ENCODE measurements at regions not wholly inside any gene's neighbourhood (a gene's known extent, or its start where the extent isn't known, plus 50 kb on each side); places are given as distances from the start of the nearest gene placed in this dataset.

DNA sequence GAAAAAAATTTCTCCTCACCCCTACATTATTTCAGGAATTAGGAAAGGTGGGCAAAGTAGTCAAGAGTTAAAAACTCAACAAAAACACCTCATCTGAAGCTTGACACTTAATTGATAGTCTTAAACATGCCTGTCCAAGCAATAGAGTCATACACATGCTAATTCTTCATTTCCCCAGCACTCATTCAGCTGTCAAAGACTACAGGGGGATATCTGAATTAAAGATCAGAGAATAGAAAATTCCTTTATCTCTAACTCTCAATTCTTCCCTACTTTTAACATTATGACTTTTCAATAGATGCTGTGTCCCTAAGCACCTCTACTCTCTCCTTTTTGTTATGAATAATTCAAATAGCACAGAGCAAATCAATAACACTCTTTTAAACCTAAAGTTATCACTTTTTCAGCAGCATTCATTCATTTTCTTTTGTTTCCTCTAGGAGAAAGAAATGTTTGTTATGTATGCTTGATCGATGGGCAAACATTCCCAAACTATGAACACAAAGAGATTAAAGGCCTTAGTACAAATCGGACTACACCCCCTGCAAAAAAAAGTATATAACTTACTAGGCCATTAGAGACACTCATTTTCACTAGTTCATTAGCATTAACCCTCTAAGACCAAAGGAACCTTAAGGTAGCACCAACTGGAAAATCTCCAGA is 94.9 kb upstream of the SPTLC3 start:
- H3K27me3 ChIP-seq (ENCODE audit: insufficient read depth, low read length) = no peaks in the 10 kb centered on the region
- no peaks in the 10 kb centered on the region for H3K79me1 ChIP-seq (ENCODE audit: insufficient read depth, low read depth, low read length, poor library complexity, severe bottlenecking)
- no peak overlapping the region for H3K23ac ChIP-seq (ENCODE audit: insufficient read length, low read depth, low read length)
- WGBS (ENCODE audit: extremely low coverage, insufficient read length, low lambda C conversion rate) = no CpG with 5 or more reads among the region's 2 CpGs
- H4K91ac ChIP-seq (ENCODE audit: insufficient read length, low read depth, low read length) = no peak overlapping the region
- H3K18ac ChIP-seq (ENCODE audit: insufficient read length, low read depth, low read length) = no peak overlapping the region
- H4K8ac ChIP-seq (replicated peaks; ENCODE audit: insufficient read length, low read depth, low read length) = no peak overlapping the region
- peaks cover under 1 to 4% of the 10 kb centered on the region in 2 experiments for H3K4me1 Mint-ChIP-seq
- no peaks in the 10 kb centered on the region; a peak in 1 of 7 replicates for H3K36me3 Mint-ChIP-seq (ENCODE audit: insufficient read depth in 1 of 3, low read depth in 3 of 3)
- H2BK20ac ChIP-seq (ENCODE audit: low read depth, low read length, poor library complexity, severe bottlenecking) = no peak overlapping the region
- TF ChIP-seq, protein P1, sequence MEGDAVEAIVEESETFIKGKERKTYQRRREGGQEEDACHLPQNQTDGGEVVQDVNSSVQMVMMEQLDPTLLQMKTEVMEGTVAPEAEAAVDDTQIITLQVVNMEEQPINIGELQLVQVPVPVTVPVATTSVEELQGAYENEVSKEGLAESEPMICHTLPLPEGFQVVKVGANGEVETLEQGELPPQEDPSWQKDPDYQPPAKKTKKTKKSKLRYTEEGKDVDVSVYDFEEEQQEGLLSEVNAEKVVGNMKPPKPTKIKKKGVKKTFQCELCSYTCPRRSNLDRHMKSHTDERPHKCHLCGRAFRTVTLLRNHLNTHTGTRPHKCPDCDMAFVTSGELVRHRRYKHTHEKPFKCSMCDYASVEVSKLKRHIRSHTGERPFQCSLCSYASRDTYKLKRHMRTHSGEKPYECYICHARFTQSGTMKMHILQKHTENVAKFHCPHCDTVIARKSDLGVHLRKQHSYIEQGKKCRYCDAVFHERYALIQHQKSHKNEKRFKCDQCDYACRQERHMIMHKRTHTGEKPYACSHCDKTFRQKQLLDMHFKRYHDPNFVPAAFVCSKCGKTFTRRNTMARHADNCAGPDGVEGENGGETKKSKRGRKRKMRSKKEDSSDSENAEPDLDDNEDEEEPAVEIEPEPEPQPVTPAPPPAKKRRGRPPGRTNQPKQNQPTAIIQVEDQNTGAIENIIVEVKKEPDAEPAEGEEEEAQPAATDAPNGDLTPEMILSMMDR (conservative IDR thresholded peaks at IDR 0.05) = no peak
- H3K9ac ChIP-seq (ENCODE audit: extremely low read depth, insufficient read length, low read length) = no peak overlapping the region
- DNase-seq = no peak
- H3K27ac Mint-ChIP-seq = no peak overlapping the region
- no peaks in the 10 kb centered on the region for H3K9me3 Mint-ChIP-seq
- no peak overlapping the region for H2BK5ac ChIP-seq (ENCODE audit: insufficient read length, low read length)
- no peak overlapping the region for H3K4me2 ChIP-seq (ENCODE audit: insufficient read depth, insufficient read length, low read length)
- no peaks in the 10 kb centered on the region; the same call in none of the 2 replicates for H3K4me1 ChIP-seq (ENCODE audit: insufficient read depth, low read length)
- no peak overlapping the region for H3K4ac ChIP-seq (ENCODE audit: low read depth, low read length)
- no peaks in the 10 kb centered on the region; the same call in 1 of the 2 replicates for H3K79me2 ChIP-seq (ENCODE audit: insufficient read depth, low read length)
- H3T11ph ChIP-seq (ENCODE audit: low read length) = no peak overlapping the region
- no peaks in the 10 kb centered on the region for H4K20me1 ChIP-seq (ENCODE audit: control insufficient read depth, insufficient read depth, insufficient read length)
- no peak overlapping the region for H3K14ac ChIP-seq (ENCODE audit: insufficient read depth, low read length)
- H2AFZ ChIP-seq (ENCODE audit: low read length) = no peak overlapping the region
- H2BK120ac ChIP-seq (ENCODE audit: low read depth, low read length, poor library complexity, severe bottlenecking) = no peak overlapping the region
- no peak overlapping the region for H2BK15ac ChIP-seq (ENCODE audit: low read depth, low read length)
- H3K56ac ChIP-seq (ENCODE audit: insufficient read length, low read depth, low read length) = no peak overlapping the region
- no peaks in the 10 kb centered on the region for H3K27me3 Mint-ChIP-seq (ENCODE audit: low read depth)
- no peak overlapping the region for H2AK5ac ChIP-seq (ENCODE audit: insufficient read length, low read length)
- no peak overlapping the region for H2BK12ac ChIP-seq (ENCODE audit: insufficient read length, low read depth, low read length)
- no peaks in the 10 kb centered on the region for H3K9me3 ChIP-seq (ENCODE audit: control insufficient read depth, low read depth, low read length)
- H4K5ac ChIP-seq (ENCODE audit: insufficient read length, low read depth, low read length) = no peak overlapping the region
- no peaks in the 10 kb centered on the region for H3K23me2 ChIP-seq (ENCODE audit: insufficient read length, low read depth, low read length, poor library complexity, severe bottlenecking)
- H3K27ac ChIP-seq (ENCODE audit: insufficient read length, low read depth, low read length) = no peak overlapping the region
- no peak overlapping the region for H3K4me3 Mint-ChIP-seq
